ENCODE measurements at regions not wholly inside any gene's neighbourhood (a gene's known extent, or its start where the extent isn't known, plus 50 kb on each side); places are given as distances from the start of the nearest gene placed in this dataset.

- no peak for DNase-seq
These were observed 256.9 kb downstream of the C16orf95 start for GRCh38 chr16:87060034-87060986.

- DNase-seq, result no peak
These were observed 255.8 kb downstream of the C16orf95 start for GRCh38 chr16:87061243-87061920.

GRCh38 chr16:87062569-87063442 lies 254.4 kb downstream of the C16orf95 start:
- DNase-seq, result peak; percentile 66 to 71

- no peak for DNase-seq
These were observed 253.6 kb downstream of the C16orf95 start for GRCh38 chr16:87063543-87063942.

GRCh38 chr16:87064731-87065445 lies 252.3 kb downstream of the C16orf95 start:
- no peak for DNase-seq

- DNase-seq, result no peak
These were observed 251.6 kb downstream of the C16orf95 start for GRCh38 chr16:87065446-87066132.

- DNase-seq, result no peak
These were observed 250.8 kb downstream of the C16orf95 start for GRCh38 chr16:87066133-87067002.

- no peak for DNase-seq
These were observed 250.1 kb downstream of the C16orf95 start for GRCh38 chr16:87067003-87067556.

GRCh38 chr16:87067836-87068761 lies 249.1 kb downstream of the C16orf95 start:
- DNase-seq, result no peak

GRCh38 chr16:87068762-87069150 lies 248.4 kb downstream of the C16orf95 start:
- DNase-seq, result no peak

- no peak for DNase-seq
These were observed 246.5 kb downstream of the C16orf95 start for GRCh38 chr16:87070657-87071056.

GRCh38 chr16:87072101-87072500 lies 245.1 kb downstream of the C16orf95 start:
- DNase-seq, result no peak

- no peak for DNase-seq
These were observed 242.4 kb downstream of the C16orf95 start for GRCh38 chr16:87074641-87075318.

GRCh38 chr16:87075319-87075860 lies 241.8 kb downstream of the C16orf95 start:
- DNase-seq, result no peak

- no peak for DNase-seq
These were observed 240.8 kb downstream of the C16orf95 start for GRCh38 chr16:87076331-87076949.

GRCh38 chr16:87076950-87077749 lies 240.0 kb downstream of the C16orf95 start:
- DNase-seq, result peak; percentile 39 to 63

- no peak for DNase-seq
These were observed 239.5 kb downstream of the C16orf95 start for GRCh38 chr16:87077750-87078127.
